ENCODE measurements at regions not wholly inside any gene's neighbourhood (a gene's known extent, or its start where the extent isn't known, plus 50 kb on each side); places are given as distances from the start of the nearest gene placed in this dataset.

- H2AFZ ChIP-seq = no peak overlapping the region
Measured at GRCh38 chr11:122048401-122048800, 67.6 kb downstream of the BLID start.

GRCh38 chr11:122046846-122047245 lies 69.2 kb downstream of the BLID start:
- H3K36me3 ChIP-seq (replicated peaks; ENCODE audit: insufficient read depth, low read depth) = no peaks in the 10 kb centered on the region
- H3K4me2 ChIP-seq = no peak overlapping the region
- H3K4me3 ChIP-seq = no peak overlapping the region
- no peak overlapping the region for H3K27ac ChIP-seq
- H3K9me2 ChIP-seq (replicated peaks; ENCODE audit: insufficient read depth) = no peaks in the 10 kb centered on the region
- H4K20me1 ChIP-seq (ENCODE audit: insufficient read depth, poor library complexity, severe bottlenecking) = no peaks in the 10 kb centered on the region
- H3K79me2 ChIP-seq = no peaks in the 10 kb centered on the region
- no peaks in the 10 kb centered on the region for H3K4me1 ChIP-seq (ENCODE audit: insufficient read depth)
- H3K27me3 ChIP-seq = peaks cover 2% of the 10 kb centered on the region
- no peaks in the 10 kb centered on the region for H3K9me3 ChIP-seq (ENCODE audit: low read depth)
- TF ChIP-seq CTCF (IDR thresholded peaks at IDR 0.05; ENCODE audit: poor library complexity) (no peak), EZH2 (IDR thresholded peaks at IDR 0.05; ENCODE audit: borderline replicate concordance) (no peak), EZH2phosphoT487 (IDR thresholded peaks at IDR 0.05; ENCODE audit: low read depth, severe bottlenecking, unreplicated experiment) (no peak)
- no peak overlapping the region for H2AFZ ChIP-seq
- 77% methylated on average over 6 of the region's 6 CpGs for WGBS (ENCODE audit: low lambda C conversion rate, missing lambda C conversion rate)
- no peak for DNase-seq (ENCODE audit: low spot score)

More at GRCh38 chr11:122048401-122048800, 67.6 kb downstream of the BLID start:
- 93% methylated on average over 3 of the region's 3 CpGs for WGBS (ENCODE audit: low lambda C conversion rate, missing lambda C conversion rate)
- Histone ChIP-seq H4K20me1 (ENCODE audit: insufficient read depth, poor library complexity, severe bottlenecking) (no peaks in the 10 kb centered on the region), H3K27me3 (peaks cover 2% of the 10 kb centered on the region), H3K27ac (no peak overlapping the region), H3K4me2 (no peak overlapping the region), H3K9me2 (replicated peaks; ENCODE audit: insufficient read depth) (no peaks in the 10 kb centered on the region), H3K4me1 (ENCODE audit: insufficient read depth) (no peaks in the 10 kb centered on the region), H3K4me3 (no peak overlapping the region), H3K36me3 (replicated peaks; ENCODE audit: insufficient read depth, low read depth) (no peaks in the 10 kb centered on the region), H3K79me2 (no peaks in the 10 kb centered on the region), H3K9me3 (ENCODE audit: low read depth) (no peaks in the 10 kb centered on the region)
- no peak for TF ChIP-seq CTCF (IDR thresholded peaks at IDR 0.05; ENCODE audit: poor library complexity)
- TF ChIP-seq EZH2 (IDR thresholded peaks at IDR 0.05; ENCODE audit: borderline replicate concordance) = no peak
- no peak for TF ChIP-seq EZH2phosphoT487 (IDR thresholded peaks at IDR 0.05; ENCODE audit: low read depth, severe bottlenecking, unreplicated experiment)
- no peak for DNase-seq (ENCODE audit: low spot score)

- Histone ChIP-seq H3K4me3 (no peak overlapping the region), H3K79me2 (no peaks in the 10 kb centered on the region), H3K27me3 (peaks cover 2% of the 10 kb centered on the region), H3K4me1 (ENCODE audit: insufficient read depth) (no peaks in the 10 kb centered on the region), H4K20me1 (ENCODE audit: insufficient read depth, poor library complexity, severe bottlenecking) (no peaks in the 10 kb centered on the region), H3K4me2 (no peak overlapping the region), H3K9me3 (ENCODE audit: low read depth) (no peaks in the 10 kb centered on the region), H3K36me3 (replicated peaks; ENCODE audit: insufficient read depth, low read depth) (no peaks in the 10 kb centered on the region), H2AFZ (no peak overlapping the region), H3K27ac (no peak overlapping the region), H3K9me2 (replicated peaks; ENCODE audit: insufficient read depth) (no peaks in the 10 kb centered on the region)
- no peak for DNase-seq (ENCODE audit: low spot score)
- TF ChIP-seq EZH2phosphoT487 (IDR thresholded peaks at IDR 0.05; ENCODE audit: low read depth, severe bottlenecking, unreplicated experiment) (no peak), CTCF (IDR thresholded peaks at IDR 0.05; ENCODE audit: poor library complexity) (no peak), EZH2 (IDR thresholded peaks at IDR 0.05; ENCODE audit: borderline replicate concordance) (no peak)
- 86% methylated on average over 4 of the region's 4 CpGs for WGBS (ENCODE audit: low lambda C conversion rate, missing lambda C conversion rate)
Measured at GRCh38 chr11:122046438-122046837, 69.6 kb downstream of the BLID start.

- Histone ChIP-seq H3K36me3 (replicated peaks; ENCODE audit: insufficient read depth, low read depth) (no peaks in the 10 kb centered on the region), H4K20me1 (ENCODE audit: insufficient read depth, poor library complexity, severe bottlenecking) (no peaks in the 10 kb centered on the region), H3K4me1 (ENCODE audit: insufficient read depth) (no peaks in the 10 kb centered on the region), H2AFZ (no peak overlapping the region), H3K9me3 (ENCODE audit: low read depth) (no peaks in the 10 kb centered on the region), H3K4me2 (no peak overlapping the region), H3K79me2 (no peaks in the 10 kb centered on the region), H3K27me3 (peaks cover 2% of the 10 kb centered on the region), H3K27ac (no peak overlapping the region), H3K4me3 (no peak overlapping the region), H3K9me2 (replicated peaks; ENCODE audit: insufficient read depth) (no peaks in the 10 kb centered on the region)
- 48% methylated on average over 3 of the region's 3 CpGs for WGBS (ENCODE audit: low lambda C conversion rate, missing lambda C conversion rate)
- no peak for DNase-seq (ENCODE audit: low spot score)
- TF ChIP-seq EZH2phosphoT487 (IDR thresholded peaks at IDR 0.05; ENCODE audit: low read depth, severe bottlenecking, unreplicated experiment) (no peak), EZH2 (IDR thresholded peaks at IDR 0.05; ENCODE audit: borderline replicate concordance) (no peak), CTCF (IDR thresholded peaks at IDR 0.05; ENCODE audit: poor library complexity) (no peak)
Measured at GRCh38 chr11:122045181-122045586, 70.8 kb downstream of the BLID start.

All from hepatocyte (in vitro differentiated cells).